GM12874 (cell line): ENCODE measurements at regions not wholly inside any gene's neighbourhood (a gene's known extent, or its start where the extent isn't known, plus 50 kb on each side); places are given as distances from the start of the nearest gene placed in this dataset.

Experiments used
- TF ChIP-seq, protein P1 (sequence below): IDR thresholded peaks from 2 replicates; pipeline ENCODE4 v1.5.1; 2011; ENCODE audit warnings: low read depth, mild to moderate bottlenecking, control low read depth, low read length, moderate library complexity; ENCODE audit not compliant: insufficient read depth

DNA sequence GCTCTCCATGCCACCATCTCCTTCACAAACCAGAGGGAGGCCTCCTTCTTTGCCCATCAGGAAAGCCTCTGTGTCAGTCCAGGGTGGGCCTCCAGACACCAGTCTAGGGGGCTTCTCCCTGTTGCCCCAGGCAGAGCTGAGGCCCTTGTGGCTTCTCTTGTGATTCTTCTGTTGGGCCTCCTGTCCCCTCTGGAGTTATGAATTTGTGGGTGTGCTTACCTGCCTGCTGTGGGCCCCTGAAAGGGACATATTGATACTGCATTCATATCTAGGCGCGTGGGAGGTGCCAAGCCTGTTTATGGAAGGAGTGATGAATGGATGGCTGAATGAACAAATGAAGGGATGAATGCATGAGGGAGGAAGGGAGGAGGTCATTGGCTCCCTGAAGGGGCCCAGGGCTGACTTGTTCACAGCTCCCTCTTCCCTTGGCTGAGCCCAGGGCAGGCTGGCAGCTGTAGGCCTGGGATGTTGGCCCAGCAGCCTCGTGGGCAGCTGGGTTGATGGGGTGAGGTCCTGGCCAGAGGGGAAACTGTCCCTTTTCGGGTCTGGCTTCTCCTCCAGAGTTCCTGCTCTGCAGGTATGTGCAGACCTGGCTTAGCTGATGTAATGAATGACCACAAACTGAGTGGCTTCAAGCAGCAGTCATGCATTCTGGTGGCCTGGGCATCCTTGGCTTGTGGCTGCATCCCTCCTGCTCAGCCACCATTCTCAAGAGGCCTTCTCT lies 195.4 kb downstream of the GOLGA6L6 start:
- TF ChIP-seq, protein P1, sequence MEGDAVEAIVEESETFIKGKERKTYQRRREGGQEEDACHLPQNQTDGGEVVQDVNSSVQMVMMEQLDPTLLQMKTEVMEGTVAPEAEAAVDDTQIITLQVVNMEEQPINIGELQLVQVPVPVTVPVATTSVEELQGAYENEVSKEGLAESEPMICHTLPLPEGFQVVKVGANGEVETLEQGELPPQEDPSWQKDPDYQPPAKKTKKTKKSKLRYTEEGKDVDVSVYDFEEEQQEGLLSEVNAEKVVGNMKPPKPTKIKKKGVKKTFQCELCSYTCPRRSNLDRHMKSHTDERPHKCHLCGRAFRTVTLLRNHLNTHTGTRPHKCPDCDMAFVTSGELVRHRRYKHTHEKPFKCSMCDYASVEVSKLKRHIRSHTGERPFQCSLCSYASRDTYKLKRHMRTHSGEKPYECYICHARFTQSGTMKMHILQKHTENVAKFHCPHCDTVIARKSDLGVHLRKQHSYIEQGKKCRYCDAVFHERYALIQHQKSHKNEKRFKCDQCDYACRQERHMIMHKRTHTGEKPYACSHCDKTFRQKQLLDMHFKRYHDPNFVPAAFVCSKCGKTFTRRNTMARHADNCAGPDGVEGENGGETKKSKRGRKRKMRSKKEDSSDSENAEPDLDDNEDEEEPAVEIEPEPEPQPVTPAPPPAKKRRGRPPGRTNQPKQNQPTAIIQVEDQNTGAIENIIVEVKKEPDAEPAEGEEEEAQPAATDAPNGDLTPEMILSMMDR, result no peak

DNA sequence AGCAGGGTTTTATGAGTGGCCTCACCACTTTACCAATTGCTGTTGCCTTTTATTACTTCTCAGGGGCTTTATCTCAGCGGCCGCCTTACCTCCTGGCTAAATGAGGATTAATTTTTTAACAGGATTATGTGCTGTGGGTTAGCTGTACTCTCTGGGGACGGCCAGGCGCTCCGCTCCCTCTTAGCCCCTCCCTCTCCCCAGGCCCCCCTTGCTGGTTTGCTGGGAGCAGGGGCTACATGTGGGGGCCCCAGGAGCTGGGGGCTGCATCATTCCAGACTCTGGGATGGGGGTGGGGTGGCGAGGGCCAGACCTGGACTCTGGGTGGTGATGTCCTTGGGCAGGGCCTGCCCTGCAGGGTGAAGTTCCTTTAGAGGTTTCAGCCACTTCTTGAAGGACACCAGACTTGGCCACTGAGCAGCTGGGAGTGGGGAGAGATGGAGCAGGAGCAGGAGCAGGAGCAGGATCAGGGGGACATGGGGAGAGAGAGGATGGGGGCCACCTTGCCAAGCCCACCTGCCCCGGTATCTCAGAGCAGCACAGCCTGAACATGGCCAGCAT lies 196.1 kb downstream of the GOLGA6L6 start:
- TF ChIP-seq, protein P1, result no peak

DNA sequence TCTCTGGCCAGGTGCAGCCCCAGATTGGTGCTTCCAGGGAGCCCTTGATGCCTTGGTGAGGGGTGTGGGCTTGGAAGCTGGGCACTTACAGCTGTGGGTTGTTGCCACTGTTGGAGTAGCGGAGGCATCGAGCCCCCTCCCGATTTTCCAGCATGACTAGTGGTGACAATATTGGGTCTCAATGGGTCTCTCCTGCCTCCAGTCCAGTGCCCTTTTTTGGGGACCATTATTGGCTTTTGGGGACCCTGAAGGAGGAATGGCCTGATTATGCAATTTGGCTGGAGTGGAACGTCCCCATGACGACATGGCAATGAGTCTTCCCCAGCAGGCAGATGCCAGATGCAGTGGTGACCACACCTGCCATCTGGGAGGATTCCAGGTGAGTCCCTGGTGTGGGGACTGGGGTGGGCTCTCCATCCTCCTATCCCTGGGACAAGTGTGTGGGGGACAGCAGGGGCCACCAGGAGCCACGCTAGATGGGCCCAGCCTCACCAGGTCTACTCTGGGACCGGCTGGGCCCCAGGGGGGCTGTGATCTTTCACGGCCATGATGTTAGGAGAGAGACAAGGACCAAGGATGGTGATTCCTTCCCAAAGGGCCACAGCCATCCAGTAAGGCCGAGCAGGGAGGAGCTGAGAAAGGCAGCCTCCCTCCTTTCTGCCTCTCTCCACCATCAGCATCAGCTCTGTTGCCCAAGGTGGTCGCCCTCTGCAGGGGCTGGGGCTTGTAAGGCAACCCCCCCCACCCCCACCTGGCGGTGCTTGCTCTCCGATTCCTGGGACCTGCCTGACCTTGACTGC lies 196.8 kb downstream of the GOLGA6L6 start:
- TF ChIP-seq, protein P1, result no peak

DNA sequence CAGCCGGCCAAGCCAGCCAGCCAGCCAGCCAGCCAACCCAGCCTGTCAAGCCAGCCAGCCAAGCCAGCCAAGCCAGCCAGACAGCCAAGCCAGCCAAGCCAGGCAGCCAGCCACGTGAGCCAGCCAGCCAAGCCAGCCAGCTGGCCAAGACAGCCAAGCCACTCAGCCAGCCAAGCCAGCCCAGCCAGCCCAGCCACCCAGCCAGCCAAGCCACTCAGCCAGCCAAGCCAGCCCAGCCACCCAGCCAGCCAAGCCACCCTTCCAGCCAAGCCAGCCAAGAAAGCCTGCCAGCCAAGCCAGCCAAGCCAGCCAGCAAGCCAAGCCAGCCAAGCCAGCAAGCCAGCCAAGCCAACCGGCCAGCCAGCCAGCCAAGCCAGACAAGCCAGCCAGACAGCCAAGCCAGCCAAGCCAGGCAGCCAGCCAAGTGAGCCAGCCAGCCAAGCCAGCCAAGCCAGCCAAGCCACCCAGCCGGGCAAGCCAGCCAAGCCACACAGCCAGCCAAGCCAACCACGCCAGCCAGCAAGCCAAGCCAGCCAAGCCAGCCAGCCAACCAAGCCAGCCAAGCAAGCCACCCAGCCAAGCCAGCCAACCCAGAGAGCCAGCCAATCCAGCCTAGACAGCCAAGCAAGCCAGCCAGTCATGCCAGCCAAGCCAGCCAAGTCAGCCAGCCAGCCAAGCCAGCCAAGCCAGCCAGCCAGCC lies 199.5 kb downstream of the GOLGA6L6 start:
- TF ChIP-seq, protein P1, result no peak

DNA sequence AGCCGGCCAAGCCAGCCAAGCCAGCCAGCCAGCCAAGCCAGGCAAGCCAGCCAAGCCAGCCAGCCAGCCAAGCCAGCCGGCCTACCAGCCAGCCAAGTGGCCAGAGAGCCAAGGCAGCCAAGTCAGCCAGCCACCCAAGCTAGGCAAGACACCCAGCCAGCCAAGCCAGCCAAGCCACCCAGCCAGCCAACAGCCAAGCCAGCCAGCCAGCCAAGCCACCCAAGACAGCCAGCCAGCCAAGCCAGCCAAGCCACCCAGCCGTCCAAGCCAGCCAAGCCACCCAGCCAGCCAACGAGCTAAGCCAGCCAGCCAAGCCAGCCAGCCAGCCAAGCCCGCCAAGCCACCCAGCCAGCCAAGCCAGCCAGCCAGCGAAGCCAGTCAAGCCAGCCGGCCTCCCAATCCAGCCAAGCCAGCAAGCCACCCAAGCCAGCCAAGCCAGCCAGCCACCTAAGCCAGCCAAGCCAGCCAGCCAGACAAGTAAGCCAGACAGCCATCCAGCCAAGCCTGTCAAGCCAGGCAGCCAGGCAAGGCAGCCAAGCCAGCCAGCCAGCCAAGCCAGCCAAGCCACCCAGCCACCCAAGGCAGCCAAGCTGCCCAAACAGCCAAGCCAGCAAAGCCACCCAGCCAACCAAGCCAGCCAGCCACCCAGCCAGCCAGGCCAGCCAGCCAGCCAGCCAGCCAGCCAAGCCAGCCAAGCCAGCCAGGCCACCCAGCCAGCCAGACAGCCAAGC lies 200.5 kb downstream of the GOLGA6L6 start:
- TF ChIP-seq, protein P1, result no peak

DNA sequence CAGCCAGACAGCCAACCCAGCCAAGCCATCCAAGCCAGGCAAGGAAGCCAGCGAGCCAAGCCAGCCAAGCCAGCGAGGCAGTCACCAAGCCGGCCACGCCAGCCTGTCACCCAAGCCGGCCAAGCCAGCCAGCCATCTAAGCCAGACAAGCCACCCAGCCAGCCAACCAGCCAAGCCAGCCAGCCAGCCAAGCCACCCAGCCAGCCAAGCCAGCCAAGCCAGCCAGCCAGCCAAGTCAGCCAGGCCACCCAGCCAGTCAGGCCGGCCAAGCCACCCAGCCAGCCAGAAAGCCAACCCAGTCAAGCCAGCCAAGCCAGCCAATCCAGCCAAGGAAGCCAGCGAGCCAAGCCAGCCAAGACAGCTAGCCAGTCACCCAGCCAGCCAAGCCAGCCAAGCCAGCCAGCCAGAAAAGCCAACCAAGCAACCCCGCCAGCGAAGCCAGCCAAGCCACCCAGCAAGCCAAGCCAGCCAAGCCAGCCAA lies 201.2 kb downstream of the GOLGA6L6 start:
- TF ChIP-seq, protein P1, result no peak
